RWPE1 (cell line): ENCODE measurements at regions not wholly inside any gene's neighbourhood (a gene's known extent, or its start where the extent isn't known, plus 50 kb on each side); places are given as distances from the start of the nearest gene placed in this dataset.
"Not testable (repeated sequence)": the region's sequence is repeated elsewhere in the genome, so short reads cannot be mapped to it uniquely, and the experiment has no call there.

Experiments
- CTCF ChIA-PET: fragments of 350-600 bp; sonication (Branson Sonifier 250); formaldehyde crosslinking; extraction: SDS; loops from one replicate; lab custom pipeline; 2021; lab: Yijun Ruan, JAX
- POLR2A ChIA-PET: fragments of 400-600 bp; formaldehyde crosslinking; extraction: SDS; loops from one replicate; lab custom pipeline; 2020; ENCODE audit warnings: antibody characterized with exemption; ENCODE audit not compliant: low non-redundant PET; lab: Yijun Ruan, JAX
- DNase-seq: peaks from one replicate; pipeline ENCODE4 v3.0.0; 2012; ENCODE audit warnings: low spot score
- H3K27ac ChIP-seq: fragments of 450-650 bp; 2 replicates; pipeline ENCODE4 v1.5.1; 2017
- TF ChIP-seq, protein P1 (sequence below): fragments of 450-650 bp; conservative IDR thresholded peaks from 2 replicates; pipeline ENCODE4 v1.5.1; 2017; ENCODE audit warnings: low read depth, mild to moderate bottlenecking

DNA sequence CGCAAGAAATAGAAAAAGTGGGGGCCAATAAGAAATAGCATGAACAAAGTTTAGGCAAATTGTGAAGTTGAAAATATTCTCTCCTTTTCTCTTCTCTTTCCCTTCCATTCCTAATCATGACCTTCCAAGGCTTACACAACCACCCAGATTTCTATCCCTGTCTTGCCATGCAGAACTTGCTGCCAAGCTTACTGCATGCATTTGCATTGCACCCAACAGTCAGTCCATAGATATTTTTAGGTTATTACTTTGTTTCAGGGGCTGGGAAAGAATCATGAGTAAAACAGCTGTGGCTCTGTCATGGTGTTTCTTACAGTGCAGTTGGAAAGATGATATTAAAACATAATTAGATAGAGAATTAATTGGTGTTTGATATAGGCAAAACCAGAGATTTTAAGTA is 219.4 kb downstream of the PTGER3 start:
- POLR2A ChIA-PET: no interaction called here

DNA sequence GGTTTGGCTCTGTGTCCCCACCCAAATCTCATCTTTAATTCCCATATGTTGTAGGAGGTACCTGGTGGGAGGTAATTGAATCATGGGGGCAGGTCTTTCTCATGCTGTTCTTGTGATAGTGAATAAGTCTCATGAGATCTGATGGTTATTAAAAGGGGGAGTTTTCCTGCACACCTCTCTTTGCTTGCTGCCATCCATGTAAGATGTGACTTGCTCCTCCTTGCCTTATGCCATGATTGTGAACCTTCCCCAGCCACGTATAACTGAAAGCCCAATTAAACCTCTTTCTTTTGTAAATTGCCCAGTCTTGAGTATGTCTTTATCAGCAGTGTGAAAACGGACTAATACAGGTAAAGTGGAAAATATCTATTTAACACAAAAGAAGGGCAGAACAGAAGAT is 213.3 kb downstream of the PTGER3 start:
- CTCF ChIA-PET, POLR2A ChIA-PET, H3K27ac ChIP-seq, DNase-seq: not testable (repeated sequence)

More for the DNA sequence above, 219.4 kb downstream of the PTGER3 start:
- CTCF ChIA-PET: no interaction called here
- H3K27ac ChIP-seq: no peak overlapping the region
- TF ChIP-seq, protein P1, sequence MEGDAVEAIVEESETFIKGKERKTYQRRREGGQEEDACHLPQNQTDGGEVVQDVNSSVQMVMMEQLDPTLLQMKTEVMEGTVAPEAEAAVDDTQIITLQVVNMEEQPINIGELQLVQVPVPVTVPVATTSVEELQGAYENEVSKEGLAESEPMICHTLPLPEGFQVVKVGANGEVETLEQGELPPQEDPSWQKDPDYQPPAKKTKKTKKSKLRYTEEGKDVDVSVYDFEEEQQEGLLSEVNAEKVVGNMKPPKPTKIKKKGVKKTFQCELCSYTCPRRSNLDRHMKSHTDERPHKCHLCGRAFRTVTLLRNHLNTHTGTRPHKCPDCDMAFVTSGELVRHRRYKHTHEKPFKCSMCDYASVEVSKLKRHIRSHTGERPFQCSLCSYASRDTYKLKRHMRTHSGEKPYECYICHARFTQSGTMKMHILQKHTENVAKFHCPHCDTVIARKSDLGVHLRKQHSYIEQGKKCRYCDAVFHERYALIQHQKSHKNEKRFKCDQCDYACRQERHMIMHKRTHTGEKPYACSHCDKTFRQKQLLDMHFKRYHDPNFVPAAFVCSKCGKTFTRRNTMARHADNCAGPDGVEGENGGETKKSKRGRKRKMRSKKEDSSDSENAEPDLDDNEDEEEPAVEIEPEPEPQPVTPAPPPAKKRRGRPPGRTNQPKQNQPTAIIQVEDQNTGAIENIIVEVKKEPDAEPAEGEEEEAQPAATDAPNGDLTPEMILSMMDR: no peak
- no peak for DNase-seq

DNA sequence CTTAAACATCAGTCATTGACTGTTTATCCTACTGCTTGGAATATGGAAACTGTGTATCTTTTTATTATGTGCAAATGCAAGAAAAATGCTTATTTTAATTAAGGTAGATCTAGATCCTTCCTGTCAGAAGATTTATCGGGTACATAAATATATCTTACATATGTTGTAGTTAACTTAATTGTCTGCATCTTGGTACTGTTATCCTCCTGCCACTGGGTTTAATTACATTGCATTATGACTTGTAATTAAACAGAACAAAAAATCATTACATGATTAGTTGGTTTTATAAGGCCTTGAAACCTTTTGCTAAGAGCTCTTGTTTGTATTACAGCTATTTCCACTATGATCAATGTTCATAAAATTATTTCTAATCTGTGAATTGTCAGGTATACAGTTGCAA is 211.2 kb downstream of the PTGER3 start:
- ChIA-PET POLR2A (no interaction called here), CTCF (no interaction called here)
- DNase-seq: no peak
- H3K27ac ChIP-seq: no peak overlapping the region
- TF ChIP-seq, protein P1: no peak

DNA sequence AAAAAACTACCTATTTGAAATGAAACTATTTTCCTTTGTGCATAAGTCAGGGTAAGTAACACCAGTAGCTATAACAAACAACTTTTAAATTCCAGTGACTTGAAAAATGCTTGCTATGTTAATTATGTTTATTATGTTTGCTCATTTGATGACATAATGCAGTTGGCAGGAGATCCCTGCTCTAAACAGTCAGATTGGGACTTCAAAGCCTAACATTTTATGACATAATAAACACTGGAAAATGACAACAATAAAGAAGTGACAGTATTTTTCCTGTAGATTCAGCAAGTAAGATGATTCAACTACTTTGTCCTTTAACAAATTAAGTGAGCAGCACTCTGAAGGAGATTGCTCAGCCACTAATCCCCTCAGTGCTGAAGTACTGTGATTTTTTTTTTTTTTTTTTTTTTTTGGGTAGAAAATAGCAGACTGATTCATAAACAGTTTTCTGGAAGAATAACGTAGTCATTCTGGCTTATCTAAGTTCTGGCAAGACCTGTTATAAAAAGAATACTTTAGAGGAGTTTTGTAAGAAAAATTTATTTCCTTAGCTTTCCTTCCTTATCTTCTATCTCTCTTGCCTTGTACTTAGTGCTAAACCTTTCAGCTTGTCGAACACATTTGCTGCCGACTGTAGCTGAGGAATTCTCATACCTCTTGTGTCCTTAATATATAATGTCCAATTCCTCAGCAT is 207.2 kb downstream of the PTGER3 start:
- TF ChIP-seq, protein P1: no peak
- no peak overlapping the region for H3K27ac ChIP-seq
- no peak for DNase-seq
- ChIA-PET CTCF (interaction anchor here (0.6 kb wide), 1 partner anchor 296 kb away, joined by 4 read pairs; no protein-coding TSS in a partner anchor), POLR2A (no interaction called here)

GRCh38 chr1:70842562-70842961 is 205.1 kb downstream of the PTGER3 start:
- no peak for DNase-seq
- ChIA-PET CTCF (no interaction called here), POLR2A (no interaction called here)
- TF ChIP-seq, protein P1: no peak
- H3K27ac ChIP-seq: no peak overlapping the region

- no peak for DNase-seq
- ChIA-PET CTCF (no interaction called here), POLR2A (no interaction called here)
- H3K27ac ChIP-seq: no peak overlapping the region
- TF ChIP-seq, protein P1: no peak
These were observed 204.2 kb downstream of the PTGER3 start for GRCh38 chr1:70843452-70843851.

DNA sequence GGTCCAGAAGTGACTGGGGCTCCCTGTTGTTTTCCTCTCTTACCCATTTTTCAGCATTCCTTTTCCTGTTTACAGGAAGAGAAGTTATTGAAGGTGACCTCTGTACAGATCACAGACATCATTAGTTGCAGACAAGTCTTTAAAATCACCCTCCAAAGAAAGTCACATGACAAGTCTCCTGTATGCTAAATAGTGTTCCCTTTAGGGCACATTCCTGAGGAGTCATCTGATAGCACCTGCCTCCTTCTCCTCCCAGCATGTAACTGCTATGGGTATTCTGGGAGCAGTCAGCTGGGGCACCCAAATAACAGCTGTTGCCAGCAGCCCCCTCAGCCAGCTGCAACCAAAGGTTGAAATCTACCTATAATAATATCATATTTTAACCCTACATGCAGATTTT is 200.6 kb downstream of the PTGER3 start:
- TF ChIP-seq, protein P1: no peak
- ChIA-PET POLR2A (no interaction called here), CTCF (no interaction called here)

More for the DNA sequence above, 200.6 kb downstream of the PTGER3 start:
- H3K27ac ChIP-seq: no peak overlapping the region
- DNase-seq: no peak
